ENCODE measurements at regions not wholly inside any gene's neighbourhood (a gene's known extent, or its start where the extent isn't known, plus 50 kb on each side); places are given as distances from the start of the nearest gene placed in this dataset.

DNA sequence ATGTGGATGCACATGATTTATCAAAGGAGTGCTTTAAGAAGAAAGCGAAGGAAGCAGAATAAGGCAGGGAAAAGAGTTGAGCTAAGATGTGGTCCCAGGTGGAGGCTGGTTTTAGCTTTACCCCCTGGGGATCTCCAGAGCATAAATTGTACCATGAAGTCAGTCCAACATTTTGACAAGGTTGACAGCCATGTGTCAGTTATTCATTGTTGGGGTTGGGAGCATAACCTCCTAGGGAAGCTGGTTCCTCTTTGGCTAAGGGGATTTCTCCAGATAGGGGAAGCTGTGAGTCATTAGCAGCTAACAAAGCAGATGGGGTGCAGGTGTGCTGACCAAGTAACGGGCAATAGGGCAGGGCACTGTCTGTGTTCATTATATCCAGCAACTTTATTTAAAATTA lies 123.7 kb upstream of the IGSF10 start:
- TF ChIP-seq, protein P1, sequence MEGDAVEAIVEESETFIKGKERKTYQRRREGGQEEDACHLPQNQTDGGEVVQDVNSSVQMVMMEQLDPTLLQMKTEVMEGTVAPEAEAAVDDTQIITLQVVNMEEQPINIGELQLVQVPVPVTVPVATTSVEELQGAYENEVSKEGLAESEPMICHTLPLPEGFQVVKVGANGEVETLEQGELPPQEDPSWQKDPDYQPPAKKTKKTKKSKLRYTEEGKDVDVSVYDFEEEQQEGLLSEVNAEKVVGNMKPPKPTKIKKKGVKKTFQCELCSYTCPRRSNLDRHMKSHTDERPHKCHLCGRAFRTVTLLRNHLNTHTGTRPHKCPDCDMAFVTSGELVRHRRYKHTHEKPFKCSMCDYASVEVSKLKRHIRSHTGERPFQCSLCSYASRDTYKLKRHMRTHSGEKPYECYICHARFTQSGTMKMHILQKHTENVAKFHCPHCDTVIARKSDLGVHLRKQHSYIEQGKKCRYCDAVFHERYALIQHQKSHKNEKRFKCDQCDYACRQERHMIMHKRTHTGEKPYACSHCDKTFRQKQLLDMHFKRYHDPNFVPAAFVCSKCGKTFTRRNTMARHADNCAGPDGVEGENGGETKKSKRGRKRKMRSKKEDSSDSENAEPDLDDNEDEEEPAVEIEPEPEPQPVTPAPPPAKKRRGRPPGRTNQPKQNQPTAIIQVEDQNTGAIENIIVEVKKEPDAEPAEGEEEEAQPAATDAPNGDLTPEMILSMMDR (IDR thresholded peaks at IDR 0.05), result no peak
- TF ChIP-seq POLR2A (IDR thresholded peaks at IDR 0.05), result no peak
- TF ChIP-seq EP300 (IDR thresholded peaks at IDR 0.05), result no peak
